ENCODE measurements at regions not wholly inside any gene's neighbourhood (a gene's known extent, or its start where the extent isn't known, plus 50 kb on each side); places are given as distances from the start of the nearest gene placed in this dataset.

- Histone ChIP-seq H3K4me3 (ENCODE audit: control insufficient read depth in 2 of 3, extremely low read depth in 1 of 3, insufficient read depth in 2 of 3, low read depth in 1 of 3, low read length in 3 of 3) (no peak overlapping the region), H3K27ac (ENCODE audit: control insufficient read depth, insufficient read depth, low read length) (no peak overlapping the region), H3K9me1 (ENCODE audit: control insufficient read depth, extremely low read depth, insufficient read depth, low read length) (no peaks in the 10 kb centered on the region), H2AFZ (ENCODE audit: control insufficient read depth, low read length) (no peak overlapping the region), H3K4me2 (ENCODE audit: control insufficient read depth, extremely low read depth, insufficient read depth, low read depth, low read length) (no peak overlapping the region), H4K20me1 (ENCODE audit: control insufficient read depth, extremely low read depth, insufficient read depth, low read length) (no peaks in the 10 kb centered on the region), H3K9me3 (ENCODE audit: control insufficient read depth, low read depth, low read length) (peaks cover 1% of the 10 kb centered on the region), H3K9ac (ENCODE audit: control insufficient read depth, extremely low read depth, insufficient read depth, low read length) (no peak overlapping the region), H3K27me3 (ENCODE audit: control insufficient read depth, extremely low read depth, insufficient read depth, low read length) (no peaks in the 10 kb centered on the region), H3K79me2 (ENCODE audit: control insufficient read depth, insufficient read depth, low read length) (no peaks in the 10 kb centered on the region), H3K4me1 (ENCODE audit: control insufficient read depth, extremely low read depth, insufficient read depth, low read length) (no peaks in the 10 kb centered on the region), H3K36me3 (ENCODE audit: control insufficient read depth in 2 of 2, extremely low read depth in 1 of 2, insufficient read depth in 2 of 2, low read length in 2 of 2) (no peaks in the 10 kb centered on the region)
- FAIRE-seq = no peak
- DNase-seq (ENCODE audit: low read depth, low spot score) = no peak
- dilution Hi-C loops (cut with MboI; ENCODE audit: extremely low pct_ligation_motif_present, low sequenced_read_pairs) = no loop called here
- TF ChIP-seq CTCF (optimal IDR thresholded peaks at IDR 0.05 in 1 of 3, IDR thresholded peaks at IDR 0.05 in 1 of 3, conservative IDR thresholded peaks at IDR 0.05 in 1 of 3; ENCODE audit: extremely low read depth in 1 of 3, insufficient read depth in 2 of 3, low read length in 3 of 3) = no peak
- no peak for TF ChIP-seq EZH2 (IDR thresholded peaks at IDR 0.05; ENCODE audit: low read length)
Observed at GRCh38 chr18:71370671-71371445, 1082.0 kb downstream of the SOCS6 start.

DNA sequence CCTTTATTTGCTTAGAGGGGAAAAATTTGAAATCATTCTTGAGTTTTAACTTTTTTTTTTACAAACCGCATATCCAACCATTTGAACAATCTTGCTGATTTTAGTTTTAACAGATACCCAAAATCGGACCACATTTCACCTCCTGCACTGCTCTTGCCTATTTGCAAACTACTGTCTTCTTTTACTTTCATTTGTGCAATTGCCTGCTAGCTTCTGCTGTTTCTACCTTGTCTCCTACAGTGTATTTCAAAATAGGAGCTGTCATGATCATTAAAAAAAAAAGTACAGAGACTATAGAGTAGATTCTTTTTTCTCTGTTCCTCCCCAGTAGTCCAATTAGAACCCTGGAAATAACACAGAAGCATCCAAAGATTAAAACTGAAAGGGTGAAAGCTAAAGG is 1081.2 kb downstream of the SOCS6 start:
- TF ChIP-seq EZH2 (IDR thresholded peaks at IDR 0.05; ENCODE audit: low read length) = no peak
- TF ChIP-seq CTCF (optimal IDR thresholded peaks at IDR 0.05 in 1 of 3, IDR thresholded peaks at IDR 0.05 in 1 of 3, conservative IDR thresholded peaks at IDR 0.05 in 1 of 3; ENCODE audit: extremely low read depth in 1 of 3, insufficient read depth in 2 of 3, low read length in 3 of 3) = no peak
- FAIRE-seq (no peak), DNase-seq (ENCODE audit: low read depth, low spot score) (no peak)
- no peaks in the 10 kb centered on the region for H3K27me3 ChIP-seq (ENCODE audit: control insufficient read depth, extremely low read depth, insufficient read depth, low read length)
- H4K20me1 ChIP-seq (ENCODE audit: control insufficient read depth, extremely low read depth, insufficient read depth, low read length) = no peaks in the 10 kb centered on the region
- no peak overlapping the region for H3K4me2 ChIP-seq (ENCODE audit: control insufficient read depth, extremely low read depth, insufficient read depth, low read depth, low read length)
- no peak overlapping the region for H3K4me3 ChIP-seq (ENCODE audit: control insufficient read depth in 2 of 3, extremely low read depth in 1 of 3, insufficient read depth in 2 of 3, low read depth in 1 of 3, low read length in 3 of 3)
- no peaks in the 10 kb centered on the region for H3K79me2 ChIP-seq (ENCODE audit: control insufficient read depth, insufficient read depth, low read length)
- no peak overlapping the region for H3K27ac ChIP-seq (ENCODE audit: control insufficient read depth, insufficient read depth, low read length)
- no peak overlapping the region for H3K9ac ChIP-seq (ENCODE audit: control insufficient read depth, extremely low read depth, insufficient read depth, low read length)
- peaks cover 1% of the 10 kb centered on the region for H3K9me3 ChIP-seq (ENCODE audit: control insufficient read depth, low read depth, low read length)
- no peak overlapping the region for H2AFZ ChIP-seq (ENCODE audit: control insufficient read depth, low read length)
- no peaks in the 10 kb centered on the region for H3K36me3 ChIP-seq (ENCODE audit: control insufficient read depth in 2 of 2, extremely low read depth in 1 of 2, insufficient read depth in 2 of 2, low read length in 2 of 2)
- H3K9me1 ChIP-seq (ENCODE audit: control insufficient read depth, extremely low read depth, insufficient read depth, low read length) = no peaks in the 10 kb centered on the region
- no peaks in the 10 kb centered on the region for H3K4me1 ChIP-seq (ENCODE audit: control insufficient read depth, extremely low read depth, insufficient read depth, low read length)
- dilution Hi-C loops (cut with MboI; ENCODE audit: extremely low pct_ligation_motif_present, low sequenced_read_pairs) = no loop called here
